GM23248 (cell line): ENCODE measurements at regions not wholly inside any gene's neighbourhood (a gene's known extent, or its start where the extent isn't known, plus 50 kb on each side); places are given as distances from the start of the nearest gene placed in this dataset.

Experiments used
- EZH2 ChIP-seq: fragments of 200-600 bp; sonication (generic); IDR thresholded peaks from 2 replicates; pipeline ENCODE4 v1.6.1; 2018; ENCODE audit warnings: antibody characterized with exemption, mild to moderate bottlenecking; ENCODE audit not compliant: insufficient read depth, poor library complexity, severe bottlenecking
- EZH2phosphoT487 ChIP-seq: fragments of 200-600 bp; sonication (generic); IDR thresholded peaks from 2 replicates; pipeline ENCODE4 v1.6.1; 2018; ENCODE audit warnings: antibody characterized with exemption, moderate library complexity, mild to moderate bottlenecking, low read depth; ENCODE audit not compliant: insufficient read depth

DNA sequence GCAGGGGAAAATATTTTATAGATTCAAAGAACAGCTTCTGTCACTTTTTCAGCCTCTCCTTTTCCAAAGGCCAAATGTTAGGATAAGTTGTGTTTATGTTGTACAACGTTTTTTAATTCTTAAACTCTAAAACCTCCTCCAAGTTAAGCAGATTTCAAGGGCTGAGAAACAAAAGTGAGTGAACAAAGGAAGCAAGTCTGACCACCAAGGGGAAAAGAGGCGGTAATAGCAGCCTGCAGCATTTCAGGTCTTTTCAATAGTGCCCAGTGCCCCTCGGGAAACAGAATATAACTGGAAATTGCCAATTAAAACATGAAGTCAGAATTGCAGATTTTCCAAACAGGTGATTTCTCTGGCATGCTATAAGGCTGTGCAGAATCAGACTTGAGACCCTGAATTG is 510.0 kb upstream of the HTR2C start:
- no peak for TF ChIP-seq EZH2
- no peak for TF ChIP-seq EZH2phosphoT487
